ENCODE measurements at regions not wholly inside any gene's neighbourhood (a gene's known extent, or its start where the extent isn't known, plus 50 kb on each side); places are given as distances from the start of the nearest gene placed in this dataset.

GRCh38 chr2:67797801-67798540, 264.8 kb downstream of the C1D start:
- H3K27ac ChIP-seq (ENCODE audit: low read length): peak overlapping the region; percentile 89
- peak overlapping the region; percentile 50 for H3K4me2 ChIP-seq (ENCODE audit: low read depth, low read length, poor library complexity, severe bottlenecking)
- H3K9me3 ChIP-seq (ENCODE audit: low read length): no peaks in the 10 kb centered on the region
- H4K20me1 ChIP-seq (ENCODE audit: insufficient read depth, low read depth, low read length): no peaks in the 10 kb centered on the region
- peak; percentile 94 for DNase-seq
- no peaks in the 10 kb centered on the region for H3K36me3 ChIP-seq (ENCODE audit: insufficient read depth, low read length)
- no peaks in the 10 kb centered on the region for H3K9me2 ChIP-seq (replicated peaks; ENCODE audit: insufficient read depth, low read length)
- H3K79me2 ChIP-seq (ENCODE audit: low read length): no peaks in the 10 kb centered on the region
- no peaks in the 10 kb centered on the region for H3K27me3 ChIP-seq (ENCODE audit: low read length)
- H3K4me3 ChIP-seq (ENCODE audit: low read length): peak overlapping the region; percentile 34
- peak overlapping the region; percentile 46 for H3K9ac ChIP-seq (ENCODE audit: low read length)
- 0 out of 2 replicates have a peak overlapping the region, but pooled peaks have one; percentile 11 for H2AFZ ChIP-seq (ENCODE audit: low read length)
- peaks cover 72% of the 10 kb centered on the region for H3K4me1 ChIP-seq (ENCODE audit: low read length)

- Histone ChIP-seq H3K27me3 (ENCODE audit: low read length) (no peaks in the 10 kb centered on the region), H3K27ac (ENCODE audit: low read length) (peak overlapping the region; percentile 89), H3K4me3 (ENCODE audit: low read length) (peak overlapping the region; percentile 34), H3K9me3 (ENCODE audit: low read length) (no peaks in the 10 kb centered on the region), H3K4me2 (ENCODE audit: low read depth, low read length, poor library complexity, severe bottlenecking) (peak overlapping the region; percentile 50), H3K36me3 (ENCODE audit: insufficient read depth, low read length) (no peaks in the 10 kb centered on the region), H2AFZ (ENCODE audit: low read length) (no peak overlapping the region), H3K9me2 (replicated peaks; ENCODE audit: insufficient read depth, low read length) (no peaks in the 10 kb centered on the region), H3K79me2 (ENCODE audit: low read length) (no peaks in the 10 kb centered on the region), H3K4me1 (ENCODE audit: low read length) (peaks cover 72% of the 10 kb centered on the region), H4K20me1 (ENCODE audit: insufficient read depth, low read depth, low read length) (no peaks in the 10 kb centered on the region), H3K9ac (ENCODE audit: low read length) (peak overlapping the region; percentile 46)
- DNase-seq: peak; percentile 84
Measured at GRCh38 chr2:67798541-67799160, 264.2 kb downstream of the C1D start.

GRCh38 chr2:67799886-67800285, 262.9 kb downstream of the C1D start:
- Histone ChIP-seq H3K9ac (ENCODE audit: low read length) (no peak overlapping the region), H3K79me2 (ENCODE audit: low read length) (no peaks in the 10 kb centered on the region), H3K36me3 (ENCODE audit: insufficient read depth, low read length) (no peaks in the 10 kb centered on the region), H3K9me3 (ENCODE audit: low read length) (no peaks in the 10 kb centered on the region), H3K4me1 (ENCODE audit: low read length) (peaks cover 66% of the 10 kb centered on the region), H4K20me1 (ENCODE audit: insufficient read depth, low read depth, low read length) (no peaks in the 10 kb centered on the region), H3K27ac (ENCODE audit: low read length) (peak overlapping the region; percentile 89), H3K4me2 (ENCODE audit: low read depth, low read length, poor library complexity, severe bottlenecking) (no peak overlapping the region), H3K27me3 (ENCODE audit: low read length) (no peaks in the 10 kb centered on the region), H3K9me2 (replicated peaks; ENCODE audit: insufficient read depth, low read length) (no peaks in the 10 kb centered on the region), H3K4me3 (ENCODE audit: low read length) (no peak overlapping the region), H2AFZ (ENCODE audit: low read length) (no peak overlapping the region)
- peak; percentile 71 for DNase-seq

- Histone ChIP-seq H3K4me1 (ENCODE audit: low read length) (peaks cover 43% of the 10 kb centered on the region), H3K27ac (ENCODE audit: low read length) (peak overlapping the region; percentile 18; the same call in 1 of the 2 replicates), H3K27me3 (ENCODE audit: low read length) (no peaks in the 10 kb centered on the region), H3K9me3 (ENCODE audit: low read length) (peaks cover 11% of the 10 kb centered on the region), H3K79me2 (ENCODE audit: low read length) (no peaks in the 10 kb centered on the region), H3K4me3 (ENCODE audit: low read length) (no peak overlapping the region), H3K36me3 (ENCODE audit: insufficient read depth, low read length) (peaks cover 4% of the 10 kb centered on the region; the same call in 1 of the 2 replicates), H3K4me2 (ENCODE audit: low read depth, low read length, poor library complexity, severe bottlenecking) (no peak overlapping the region), H3K9me2 (replicated peaks; ENCODE audit: insufficient read depth, low read length) (no peaks in the 10 kb centered on the region), H3K9ac (ENCODE audit: low read length) (no peak overlapping the region), H2AFZ (ENCODE audit: low read length) (peak overlapping the region; percentile 58), H4K20me1 (ENCODE audit: insufficient read depth, low read depth, low read length) (no peaks in the 10 kb centered on the region)
- no peak for DNase-seq
Measured at GRCh38 chr2:67802291-67802690, 260.5 kb downstream of the C1D start.

GRCh38 chr2:67802824-67803223, 260.0 kb downstream of the C1D start:
- Histone ChIP-seq H3K79me2 (ENCODE audit: low read length) (no peaks in the 10 kb centered on the region), H3K4me1 (ENCODE audit: low read length) (peaks cover 37% of the 10 kb centered on the region), H3K4me2 (ENCODE audit: low read depth, low read length, poor library complexity, severe bottlenecking) (no peak overlapping the region), H2AFZ (ENCODE audit: low read length) (peak overlapping the region; percentile 1; the same call in 1 of the 2 replicates), H4K20me1 (ENCODE audit: insufficient read depth, low read depth, low read length) (no peaks in the 10 kb centered on the region), H3K4me3 (ENCODE audit: low read length) (no peak overlapping the region), H3K27me3 (ENCODE audit: low read length) (no peaks in the 10 kb centered on the region), H3K27ac (ENCODE audit: low read length) (no peak overlapping the region), H3K36me3 (ENCODE audit: insufficient read depth, low read length) (peaks cover 4% of the 10 kb centered on the region; the same call in 1 of the 2 replicates), H3K9me2 (replicated peaks; ENCODE audit: insufficient read depth, low read length) (no peaks in the 10 kb centered on the region), H3K9ac (ENCODE audit: low read length) (no peak overlapping the region), H3K9me3 (ENCODE audit: low read length) (peaks cover 14% of the 10 kb centered on the region)
- no peak for DNase-seq

GRCh38 chr2:67806816-67807215, 256.0 kb downstream of the C1D start:
- Histone ChIP-seq H3K79me2 (ENCODE audit: low read length) (no peaks in the 10 kb centered on the region), H3K9me2 (replicated peaks; ENCODE audit: insufficient read depth, low read length) (no peaks in the 10 kb centered on the region), H3K9me3 (ENCODE audit: low read length) (peaks cover 46% of the 10 kb centered on the region), H3K9ac (ENCODE audit: low read length) (no peak overlapping the region), H3K4me2 (ENCODE audit: low read depth, low read length, poor library complexity, severe bottlenecking) (no peak overlapping the region), H3K4me1 (ENCODE audit: low read length) (peaks cover 3% of the 10 kb centered on the region; the same call in 1 of the 2 replicates), H3K27ac (ENCODE audit: low read length) (no peak overlapping the region), H3K4me3 (ENCODE audit: low read length) (no peak overlapping the region), H3K36me3 (ENCODE audit: insufficient read depth, low read length) (peaks cover 17% of the 10 kb centered on the region), H3K27me3 (ENCODE audit: low read length) (no peaks in the 10 kb centered on the region), H4K20me1 (ENCODE audit: insufficient read depth, low read depth, low read length) (no peaks in the 10 kb centered on the region), H2AFZ (ENCODE audit: low read length) (peak overlapping the region; percentile 49)
- DNase-seq: no peak

GRCh38 chr2:67808112-67808511, 254.7 kb downstream of the C1D start:
- Histone ChIP-seq H3K36me3 (ENCODE audit: insufficient read depth, low read length) (peaks cover 20% of the 10 kb centered on the region), H3K27ac (ENCODE audit: low read length) (no peak overlapping the region), H3K9me2 (replicated peaks; ENCODE audit: insufficient read depth, low read length) (no peaks in the 10 kb centered on the region), H3K9me3 (ENCODE audit: low read length) (peaks cover 51% of the 10 kb centered on the region), H3K4me1 (ENCODE audit: low read length) (no peaks in the 10 kb centered on the region), H3K4me2 (ENCODE audit: low read depth, low read length, poor library complexity, severe bottlenecking) (no peak overlapping the region), H4K20me1 (ENCODE audit: insufficient read depth, low read depth, low read length) (no peaks in the 10 kb centered on the region), H3K27me3 (ENCODE audit: low read length) (no peaks in the 10 kb centered on the region), H3K79me2 (ENCODE audit: low read length) (no peaks in the 10 kb centered on the region), H2AFZ (ENCODE audit: low read length) (no peak overlapping the region), H3K4me3 (ENCODE audit: low read length) (no peak overlapping the region; the same call in 1 of the 2 replicates), H3K9ac (ENCODE audit: low read length) (no peak overlapping the region)
- peak; percentile 57 for DNase-seq

- Histone ChIP-seq H3K27ac (ENCODE audit: low read length) (no peak overlapping the region), H4K20me1 (ENCODE audit: insufficient read depth, low read depth, low read length) (no peaks in the 10 kb centered on the region), H3K4me1 (ENCODE audit: low read length) (peaks cover 7% of the 10 kb centered on the region; the same call in 1 of the 2 replicates), H3K9ac (ENCODE audit: low read length) (no peak overlapping the region), H3K79me2 (ENCODE audit: low read length) (no peaks in the 10 kb centered on the region), H3K36me3 (ENCODE audit: insufficient read depth, low read length) (peaks cover 16% of the 10 kb centered on the region), H2AFZ (ENCODE audit: low read length) (peak overlapping the region; percentile 75; the same call in 1 of the 2 replicates), H3K27me3 (ENCODE audit: low read length) (no peaks in the 10 kb centered on the region), H3K9me2 (replicated peaks; ENCODE audit: insufficient read depth, low read length) (no peaks in the 10 kb centered on the region), H3K9me3 (ENCODE audit: low read length) (peaks cover 38% of the 10 kb centered on the region), H3K4me2 (ENCODE audit: low read depth, low read length, poor library complexity, severe bottlenecking) (no peak overlapping the region), H3K4me3 (ENCODE audit: low read length) (no peak overlapping the region)
- DNase-seq: no peak
Measured at GRCh38 chr2:67812682-67813081, 250.1 kb downstream of the C1D start.

All from Karpas-422 (cell line).